DOHH2 (cell line): ENCODE measurements at regions not wholly inside any gene's neighbourhood (a gene's known extent, or its start where the extent isn't known, plus 50 kb on each side); places are given as distances from the start of the nearest gene placed in this dataset.
"Not testable (repeated sequence)": the region's sequence is repeated elsewhere in the genome, so short reads cannot be mapped to it uniquely, and the experiment has no call there.

Source experiments
- H3F3A ChIP-seq: fragments of 200-600 bp; sonication (generic), shearing (Covaris generic); 2 replicates; pipeline ENCODE4 v1.6.0; 2016; ENCODE audit warnings: antibody characterized with exemption, mild to moderate bottlenecking; ENCODE audit not compliant: control insufficient read depth, insufficient read depth
- H3K27ac ChIP-seq: fragments of 200-600 bp; sonication (generic); 2 replicates; pipeline ENCODE4 v1.5.1; 2014; ENCODE audit warnings: low read depth, mild to moderate bottlenecking, low read length, moderate library complexity
- H3K27me3 ChIP-seq: fragments of 200-600 bp; sonication (generic); 2 replicates; pipeline ENCODE4 v1.6.1; 2014; ENCODE audit warnings: mild to moderate bottlenecking, low read length, mixed read lengths; ENCODE audit not compliant: control insufficient read depth
- H3K36me3 ChIP-seq: fragments of 200-600 bp; sonication (generic); 2 replicates; pipeline ENCODE4 v1.6.1; 2014; ENCODE audit warnings: mild to moderate bottlenecking, low read length, moderate library complexity, mixed read lengths; ENCODE audit not compliant: control insufficient read depth
- H3K4me1 ChIP-seq: fragments of 200-600 bp; sonication (generic); 2 replicates; pipeline ENCODE4 v1.6.1; 2014; ENCODE audit warnings: mild to moderate bottlenecking, low read length, mixed read lengths; ENCODE audit not compliant: control insufficient read depth
- H3K4me2 ChIP-seq: fragments of 200-600 bp; sonication (generic); 2 replicates; pipeline ENCODE4 v1.6.0; 2014; ENCODE audit warnings: mild to moderate bottlenecking, low read length, moderate library complexity
- H3K4me3 ChIP-seq: fragments of 200-600 bp; sonication (generic); 2 replicates; pipeline ENCODE4 v1.5.1; 2014; ENCODE audit warnings: mild to moderate bottlenecking, low read length, mixed read lengths
- H3K79me2 ChIP-seq: fragments of 200-600 bp; sonication (generic); 2 replicates; pipeline ENCODE4 v1.6.1; 2014; ENCODE audit warnings: mild to moderate bottlenecking, low read length, mixed read lengths; ENCODE audit not compliant: control insufficient read depth
- H3K9me2 ChIP-seq: fragments of 200-600 bp; sonication (generic); replicated peaks from 2 replicates; pipeline ENCODE4 v1.6.1; 2014; ENCODE audit warnings: mild to moderate bottlenecking, low read length, mixed read lengths; ENCODE audit not compliant: control insufficient read depth
- H3K9me3 ChIP-seq: fragments of 200-600 bp; sonication (generic); 2 replicates; pipeline ENCODE4 v1.6.1; 2014; ENCODE audit warnings: antibody characterized with exemption, low read length, mixed read lengths; ENCODE audit not compliant: control insufficient read depth, insufficient read depth
- H4K20me1 ChIP-seq: fragments of 200-600 bp; sonication (generic); 2 replicates; pipeline ENCODE4 v1.6.0; 2014; ENCODE audit warnings: low read depth, mild to moderate bottlenecking, antibody characterized with exemption, low read length, moderate library complexity; ENCODE audit not compliant: control insufficient read depth, insufficient read depth
- EZH2phosphoT487 ChIP-seq: fragments of 200-600 bp; sonication (generic); IDR thresholded peaks from 2 replicates; pipeline ENCODE4 v1.6.1; 2017; ENCODE audit warnings: borderline replicate concordance, mild to moderate bottlenecking, antibody characterized with exemption, low read length, moderate library complexity, mixed read lengths
- TF ChIP-seq, protein P1 (sequence below): fragments of 200-600 bp; sonication (generic); IDR thresholded peaks from one replicate; pipeline ENCODE4 v1.5.1; 2014; ENCODE audit warnings: antibody characterized with exemption, mild to moderate bottlenecking, low read depth, low read length; ENCODE audit not compliant: poor library complexity, severe bottlenecking

DNA sequence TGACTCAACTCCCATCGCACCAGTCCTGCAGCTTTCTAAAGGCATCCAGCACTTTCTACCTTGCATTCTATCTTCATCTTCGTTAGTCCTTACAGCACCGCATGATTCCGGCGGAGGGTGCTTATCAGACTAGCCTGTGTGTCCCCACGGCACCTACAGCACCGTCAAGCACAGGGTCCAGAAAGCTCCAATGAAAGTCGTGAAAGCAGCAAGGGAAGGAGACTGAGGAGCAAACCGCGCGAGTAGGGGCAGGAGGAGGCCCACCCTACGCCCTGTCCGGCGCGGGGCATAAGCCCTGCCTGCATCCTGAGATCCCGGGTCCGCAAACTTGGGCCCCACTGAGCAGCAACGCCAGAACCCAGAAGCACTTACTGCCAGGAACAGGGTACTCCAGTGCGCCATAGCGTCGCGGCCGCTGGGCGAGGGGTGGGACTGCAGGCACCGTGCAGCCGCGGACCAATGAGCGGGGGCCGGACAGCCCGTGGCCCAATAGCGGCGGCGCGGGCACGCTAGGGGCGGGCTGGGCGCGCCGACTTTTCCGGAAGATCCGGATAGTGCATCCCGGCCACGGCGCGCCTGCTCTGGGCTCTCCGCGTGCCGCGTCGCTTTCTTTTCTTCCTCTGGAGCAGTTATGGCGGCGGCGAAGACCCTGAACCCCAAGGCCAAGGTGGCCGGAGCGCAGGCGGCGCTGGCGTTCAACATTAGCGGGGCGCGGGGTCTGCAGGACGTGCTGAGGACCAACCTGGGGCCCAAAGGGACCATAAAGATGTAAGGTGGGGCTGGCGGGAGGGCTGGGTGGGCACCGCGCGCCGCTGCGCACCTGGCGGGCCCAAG, 122.1 kb upstream of the VKORC1L1 start:
- H3K9me3 ChIP-seq, result no peaks in the 10 kb centered on the region
- peak overlapping the region; percentile 92 for H3K4me3 ChIP-seq

DNA sequence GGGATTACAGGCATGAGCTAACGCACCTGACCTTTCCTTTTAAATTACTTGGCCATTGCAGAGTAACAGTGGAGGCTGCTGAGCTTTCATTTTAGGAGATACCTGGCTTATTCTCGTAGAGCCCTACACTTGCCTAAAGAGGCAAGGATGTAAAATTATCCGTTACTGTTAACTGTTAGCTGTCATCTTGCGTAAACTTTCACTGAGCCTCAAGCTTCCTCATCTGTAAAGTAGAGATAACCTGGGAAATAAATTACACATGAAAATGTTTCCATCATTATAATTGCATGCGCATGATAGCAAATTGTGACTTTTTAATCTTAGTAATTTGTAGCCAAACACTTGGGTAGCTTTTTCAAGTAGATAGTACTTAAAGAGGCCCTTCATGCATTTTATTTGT, 118.8 kb upstream of the VKORC1L1 start:
- peaks cover 18% of the 10 kb centered on the region for H4K20me1 ChIP-seq
- not testable (repeated sequence) for H3K9me2 ChIP-seq, H3K4me2 ChIP-seq, H3K27me3 ChIP-seq, H3K4me3 ChIP-seq, H3F3A ChIP-seq, H3K27ac ChIP-seq, H3K9me3 ChIP-seq
- peaks cover 67% of the 10 kb centered on the region for H3K36me3 ChIP-seq
- peaks cover 71% of the 10 kb centered on the region for H3K79me2 ChIP-seq
- peaks cover 34% of the 10 kb centered on the region for H3K4me1 ChIP-seq

More for the DNA sequence above, 122.1 kb upstream of the VKORC1L1 start:
- H3F3A ChIP-seq, result peaks cover 3% of the 10 kb centered on the region; the same call in 1 of the 2 replicates
- H3K4me1 ChIP-seq, result peaks cover 37% of the 10 kb centered on the region
- peaks cover 85% of the 10 kb centered on the region for H3K79me2 ChIP-seq
- H3K36me3 ChIP-seq, result peaks cover 48% of the 10 kb centered on the region
- no peaks in the 10 kb centered on the region for H3K27me3 ChIP-seq
- H3K4me2 ChIP-seq, result peak overlapping the region; percentile 80
- peak overlapping the region; percentile 76 for H3K27ac ChIP-seq
- peaks cover 18% of the 10 kb centered on the region for H4K20me1 ChIP-seq
- H3K9me2 ChIP-seq, result no peaks in the 10 kb centered on the region
- TF ChIP-seq, protein P1, sequence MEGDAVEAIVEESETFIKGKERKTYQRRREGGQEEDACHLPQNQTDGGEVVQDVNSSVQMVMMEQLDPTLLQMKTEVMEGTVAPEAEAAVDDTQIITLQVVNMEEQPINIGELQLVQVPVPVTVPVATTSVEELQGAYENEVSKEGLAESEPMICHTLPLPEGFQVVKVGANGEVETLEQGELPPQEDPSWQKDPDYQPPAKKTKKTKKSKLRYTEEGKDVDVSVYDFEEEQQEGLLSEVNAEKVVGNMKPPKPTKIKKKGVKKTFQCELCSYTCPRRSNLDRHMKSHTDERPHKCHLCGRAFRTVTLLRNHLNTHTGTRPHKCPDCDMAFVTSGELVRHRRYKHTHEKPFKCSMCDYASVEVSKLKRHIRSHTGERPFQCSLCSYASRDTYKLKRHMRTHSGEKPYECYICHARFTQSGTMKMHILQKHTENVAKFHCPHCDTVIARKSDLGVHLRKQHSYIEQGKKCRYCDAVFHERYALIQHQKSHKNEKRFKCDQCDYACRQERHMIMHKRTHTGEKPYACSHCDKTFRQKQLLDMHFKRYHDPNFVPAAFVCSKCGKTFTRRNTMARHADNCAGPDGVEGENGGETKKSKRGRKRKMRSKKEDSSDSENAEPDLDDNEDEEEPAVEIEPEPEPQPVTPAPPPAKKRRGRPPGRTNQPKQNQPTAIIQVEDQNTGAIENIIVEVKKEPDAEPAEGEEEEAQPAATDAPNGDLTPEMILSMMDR, result peak; percentile 28
- no peak for TF ChIP-seq EZH2phosphoT487

DNA sequence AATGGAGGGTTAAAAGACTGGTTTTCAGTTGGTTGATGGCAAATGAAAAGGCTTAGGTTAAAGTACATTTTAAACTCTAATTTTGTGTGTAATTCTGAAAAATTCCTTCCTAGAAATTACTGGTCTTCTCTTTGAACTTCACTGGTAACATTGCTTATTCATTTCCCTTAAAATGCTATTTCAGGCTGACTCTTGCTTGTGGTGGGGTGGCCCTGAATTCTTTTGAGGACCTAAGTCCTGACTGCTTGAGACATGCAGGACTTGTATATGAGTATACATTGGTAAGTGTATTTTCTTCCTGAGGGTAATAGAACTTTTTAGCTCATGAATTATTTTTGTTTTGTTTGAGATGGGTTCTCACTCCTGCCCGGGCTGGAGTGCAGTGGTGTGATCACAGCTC, 113.9 kb upstream of the VKORC1L1 start:
- H3K79me2 ChIP-seq, result peaks cover 23% of the 10 kb centered on the region
- H3K27me3 ChIP-seq, H3K9me2 ChIP-seq, H3K27ac ChIP-seq, H3K9me3 ChIP-seq, H4K20me1 ChIP-seq, H3F3A ChIP-seq, H3K4me3 ChIP-seq, H3K4me2 ChIP-seq, H3K4me1 ChIP-seq: not testable (repeated sequence)
- peaks cover 55% of the 10 kb centered on the region for H3K36me3 ChIP-seq

DNA sequence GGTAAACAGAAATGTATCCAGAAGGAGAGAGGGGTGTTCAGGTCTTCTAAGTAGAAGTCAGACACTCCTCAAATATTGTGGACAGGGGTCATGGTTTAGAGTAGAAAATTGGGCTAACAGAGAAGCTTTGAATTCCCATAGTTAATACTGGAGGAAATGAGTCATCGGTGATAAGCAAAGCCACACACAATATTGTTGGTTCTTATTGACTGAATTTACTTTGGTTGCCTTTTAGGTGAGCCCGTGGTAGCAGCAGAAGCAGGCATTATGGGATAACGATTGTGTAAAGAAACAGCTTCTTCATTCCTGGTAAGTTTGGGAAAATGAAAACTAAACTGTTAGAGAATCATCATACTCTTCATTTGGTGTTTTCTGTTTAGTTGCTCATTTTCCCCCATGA, 110.2 kb upstream of the VKORC1L1 start:
- H3K4me2 ChIP-seq, H3K27me3 ChIP-seq, H3K4me3 ChIP-seq, H4K20me1 ChIP-seq, H3K4me1 ChIP-seq, H3K27ac ChIP-seq, H3K9me2 ChIP-seq, H3K9me3 ChIP-seq, H3F3A ChIP-seq, H3K79me2 ChIP-seq: not testable (repeated sequence)
- peaks cover 29% of the 10 kb centered on the region for H3K36me3 ChIP-seq

DNA sequence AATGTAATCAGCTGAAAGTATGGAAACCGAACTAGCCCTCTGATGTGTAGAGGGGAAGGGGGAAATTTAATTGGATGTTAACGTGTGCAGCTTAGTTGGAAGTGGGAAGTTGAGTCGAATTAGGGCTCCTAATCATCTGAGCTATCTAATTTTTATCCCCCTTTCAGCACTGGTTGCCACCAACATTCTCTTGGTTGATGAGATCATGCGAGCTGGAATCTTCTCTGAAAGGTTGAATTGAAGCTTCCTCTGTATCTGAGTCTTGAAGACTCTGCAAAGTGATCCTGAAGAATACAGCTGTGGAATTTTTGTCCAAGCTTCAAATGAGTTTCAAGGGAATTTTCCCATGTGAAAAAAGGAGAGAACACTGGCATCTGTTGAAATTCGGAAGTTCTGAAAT, 109.8 kb upstream of the VKORC1L1 start:
- H3K9me2 ChIP-seq, H3K9me3 ChIP-seq, H3K27ac ChIP-seq, H4K20me1 ChIP-seq, H3K27me3 ChIP-seq, H3K79me2 ChIP-seq, H3F3A ChIP-seq, H3K4me2 ChIP-seq, H3K4me3 ChIP-seq, H3K4me1 ChIP-seq: not testable (repeated sequence)
- peaks cover 25% of the 10 kb centered on the region for H3K36me3 ChIP-seq
